Left colon (tissue), 2 donors: ENCODE measurements at regions not wholly inside any gene's neighbourhood (a gene's known extent, or its start where the extent isn't known, plus 50 kb on each side); places are given as distances from the start of the nearest gene placed in this dataset.
"Not testable (repeated sequence)": the region's sequence is repeated elsewhere in the genome, so short reads cannot be mapped to it uniquely, and the experiment has no call there.

Source experiments
- ATAC-seq: fragments of 200-7000 bp; cut with Tn5 transposase; one replicate; pipeline ENCODE4 v1.9.1; 2020; ENCODE audit warnings: mild to moderate bottlenecking, moderate library complexity
- DNase-seq, 2 donors: peaks; one replicate each; pipeline ENCODE4 v3.0.0-alpha.2; 2020
- intact Hi-C, 2 donors: fragments of 100-400 bp; cut with DNase I in 1 of 2; cut with micrococcal nuclease in 1 of 2; formaldehyde crosslinking; loops; one replicate each; pipeline versions ENCODE4 v1.11.2 to v1.14.0; 2022; cut with DNase I, micrococcal nuclease
- donor health status: DM: no; HTN: no; CAD: no.
- donor health status: DM: yes; HTN: yes; CAD: no.

DNA sequence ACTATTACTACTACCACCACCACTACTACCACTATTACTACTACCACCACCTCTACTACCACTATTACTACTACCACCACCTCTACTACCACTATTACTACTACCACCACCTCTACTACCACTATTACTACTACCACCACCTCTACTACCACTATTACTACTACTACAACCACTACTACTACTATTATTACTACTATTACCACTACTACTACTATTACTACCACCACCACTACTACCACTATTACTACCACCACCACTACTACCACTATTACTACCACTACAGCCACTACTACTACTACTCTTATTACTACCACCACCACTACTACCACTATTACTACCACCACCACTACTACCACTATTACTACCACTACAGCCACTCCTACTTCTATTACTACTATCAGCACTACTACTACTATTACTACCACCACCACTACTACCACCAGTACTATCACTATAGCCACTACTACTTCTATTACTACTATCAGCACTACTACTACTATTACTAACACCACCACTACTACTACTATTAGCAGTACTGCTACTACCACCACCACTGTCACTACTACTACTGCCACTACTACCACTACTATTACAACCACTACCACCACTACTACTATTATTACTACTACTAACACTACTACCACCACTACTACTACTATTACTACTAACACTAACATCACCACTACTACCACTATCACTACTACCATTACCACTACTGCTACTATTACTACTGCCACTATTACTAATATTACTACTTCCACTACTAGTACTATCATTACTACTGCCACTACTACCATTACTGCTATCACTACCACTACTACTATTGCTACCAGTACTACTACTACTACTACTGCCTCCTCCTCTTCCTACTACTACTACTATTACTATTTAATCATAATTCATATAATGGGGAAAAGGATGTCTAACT lies 669.2 kb upstream of the SOX11 start:
- DNase-seq, ATAC-seq, intact Hi-C loops: not testable (repeated sequence)

DNA sequence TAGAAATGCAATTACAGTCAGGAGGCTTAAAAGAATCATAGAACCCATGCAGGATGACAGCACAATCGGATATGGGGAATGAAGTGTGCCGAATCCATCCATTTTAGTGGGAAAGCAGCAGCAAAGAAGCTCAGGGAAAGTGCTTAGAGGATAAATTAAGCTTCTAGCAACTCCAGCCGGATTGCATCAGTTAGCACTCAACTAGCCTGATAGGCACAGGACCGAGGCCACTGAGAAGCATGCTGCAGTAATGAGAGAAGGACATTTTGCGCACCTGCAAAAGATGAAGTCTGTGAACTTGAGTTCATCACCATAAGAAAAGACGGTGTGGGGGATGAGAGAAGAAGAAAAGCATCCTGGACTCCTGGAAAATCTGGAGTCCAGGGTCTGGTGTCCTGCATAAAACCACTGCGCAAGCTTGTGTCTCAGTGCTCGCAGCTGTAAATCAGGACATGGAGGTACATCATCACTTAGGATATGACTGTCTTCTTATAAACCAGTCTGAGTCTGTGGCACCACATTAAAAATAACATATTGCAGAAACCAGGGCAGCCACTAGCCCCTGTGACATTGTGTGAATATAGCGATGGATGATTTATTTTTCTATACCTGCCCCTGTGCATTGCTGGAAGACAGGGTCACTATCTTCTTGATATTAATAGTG lies 665.5 kb upstream of the SOX11 start:
- intact Hi-C loops, result no loop called here
- no peak for DNase-seq
- ATAC-seq, result no peak

DNA sequence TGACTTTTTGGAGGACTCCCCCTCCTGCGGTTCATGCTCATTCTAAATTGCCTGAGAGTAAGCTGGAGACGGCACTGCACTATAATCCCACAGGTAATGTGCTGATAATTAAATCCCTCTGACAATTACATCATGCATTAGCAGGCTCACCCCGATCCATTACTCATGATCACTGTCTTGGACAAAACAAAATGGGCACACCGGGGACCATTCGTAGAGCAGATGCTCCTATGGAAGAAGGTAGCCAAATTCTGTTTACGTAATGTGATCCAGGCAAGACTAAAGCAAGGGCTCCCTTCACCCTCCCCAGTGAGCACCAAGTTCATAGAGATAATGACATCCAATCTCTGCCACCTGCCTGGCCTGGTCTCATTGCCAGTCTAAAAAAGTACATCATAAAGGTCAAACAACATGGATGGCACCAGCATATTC lies 657.1 kb upstream of the SOX11 start:
- ATAC-seq, result no peak
- no peak for DNase-seq
- intact Hi-C loops, result no loop called here

DNA sequence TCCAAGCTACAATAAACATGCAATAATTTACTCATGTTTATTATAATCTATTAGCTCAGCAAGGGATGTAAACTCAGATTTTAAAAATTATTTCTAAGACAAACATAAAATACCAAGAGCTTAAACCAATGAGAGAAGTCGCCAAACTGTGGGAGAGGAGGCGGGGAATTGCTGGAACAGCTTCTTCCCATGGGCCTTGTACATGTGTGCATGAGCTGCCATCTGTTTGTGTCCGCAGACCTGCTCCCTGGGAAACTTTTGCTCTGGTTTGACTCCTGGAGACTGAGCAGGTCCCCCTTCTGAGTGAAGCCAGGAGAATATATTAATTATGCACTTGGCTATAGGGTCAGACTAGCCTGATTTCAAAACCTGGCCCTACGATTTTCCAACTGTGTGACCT lies 655.9 kb upstream of the SOX11 start:
- DNase-seq (no peak), ATAC-seq (no peak)
- intact Hi-C loops, result no loop called here

DNA sequence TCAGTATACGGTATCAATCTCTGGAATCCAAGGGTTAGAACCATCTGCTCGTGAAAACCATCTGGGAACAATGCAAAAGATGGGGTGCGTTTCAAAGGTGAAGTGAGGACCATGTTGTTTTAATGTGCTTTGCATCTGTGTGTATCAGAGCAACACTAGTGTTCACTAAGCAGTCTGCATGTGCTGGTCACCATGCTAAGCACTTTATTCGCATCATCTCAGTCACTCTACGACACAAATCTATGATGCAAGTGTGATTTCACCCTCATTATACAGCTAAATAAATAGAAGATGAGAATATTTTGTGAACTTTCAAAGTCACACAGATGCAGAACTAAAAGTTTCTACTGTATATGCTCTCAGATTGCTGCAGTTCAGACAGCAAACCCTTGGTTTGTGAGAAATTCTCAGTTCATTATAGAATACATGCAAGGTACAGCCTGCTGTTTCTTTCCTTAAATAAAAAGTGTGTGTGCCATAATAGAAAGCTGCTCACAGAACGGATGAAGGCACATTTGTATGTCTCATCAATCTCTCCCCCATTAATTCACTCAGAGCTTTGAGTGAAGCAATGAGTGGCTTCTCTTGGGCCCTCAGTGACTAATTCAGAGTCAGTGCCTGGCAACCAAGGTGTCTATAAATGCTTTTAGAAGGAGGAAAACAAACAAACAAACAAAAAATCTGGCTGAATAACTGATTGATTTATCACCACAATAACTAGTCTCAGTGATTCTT lies 652.8 kb upstream of the SOX11 start:
- intact Hi-C loops, result no loop called here
- DNase-seq (no peak), ATAC-seq (no peak)

DNA sequence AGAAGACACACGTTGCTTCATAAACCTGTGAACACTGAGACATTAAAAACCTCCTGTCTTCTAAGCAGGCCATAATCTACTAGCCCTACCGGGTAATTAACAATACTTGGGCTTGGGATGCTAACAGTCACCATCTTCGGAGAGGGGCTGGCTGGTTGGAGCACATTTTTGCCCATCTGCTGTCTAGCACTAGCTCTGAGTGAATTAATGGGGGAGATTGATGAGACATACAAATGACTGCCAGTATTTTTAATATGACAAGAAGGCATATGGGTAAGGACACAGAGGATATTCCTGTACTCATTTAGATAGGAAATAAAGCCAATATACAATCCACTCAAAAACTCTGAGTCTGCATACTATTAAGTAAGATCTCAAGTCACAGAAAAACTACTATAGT lies 651.6 kb upstream of the SOX11 start:
- DNase-seq (no peak), ATAC-seq (no peak)
- intact Hi-C loops, result no loop called here

DNA sequence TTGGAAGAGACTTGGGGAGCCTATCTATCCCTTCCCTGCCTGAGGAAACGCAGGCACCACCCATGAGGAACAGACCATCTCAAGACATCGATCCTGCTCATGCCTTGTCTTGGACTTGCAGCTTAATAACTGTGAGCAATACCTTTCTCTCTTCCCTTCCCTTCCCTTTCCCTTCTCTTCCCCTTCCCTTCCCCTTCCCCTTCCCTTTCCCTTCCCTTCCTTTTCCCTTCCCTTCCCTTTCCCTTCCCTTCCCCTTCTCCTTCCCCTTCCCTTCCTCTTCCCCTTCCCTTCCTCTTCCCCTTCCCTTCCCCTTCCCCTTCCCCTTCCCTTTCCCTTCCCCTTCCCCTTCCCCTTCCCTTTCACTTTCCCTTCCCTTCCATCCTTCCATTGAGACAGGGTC lies 650.7 kb upstream of the SOX11 start:
- ATAC-seq (no peak), DNase-seq (no peak)
- intact Hi-C loops, result no loop called here

DNA sequence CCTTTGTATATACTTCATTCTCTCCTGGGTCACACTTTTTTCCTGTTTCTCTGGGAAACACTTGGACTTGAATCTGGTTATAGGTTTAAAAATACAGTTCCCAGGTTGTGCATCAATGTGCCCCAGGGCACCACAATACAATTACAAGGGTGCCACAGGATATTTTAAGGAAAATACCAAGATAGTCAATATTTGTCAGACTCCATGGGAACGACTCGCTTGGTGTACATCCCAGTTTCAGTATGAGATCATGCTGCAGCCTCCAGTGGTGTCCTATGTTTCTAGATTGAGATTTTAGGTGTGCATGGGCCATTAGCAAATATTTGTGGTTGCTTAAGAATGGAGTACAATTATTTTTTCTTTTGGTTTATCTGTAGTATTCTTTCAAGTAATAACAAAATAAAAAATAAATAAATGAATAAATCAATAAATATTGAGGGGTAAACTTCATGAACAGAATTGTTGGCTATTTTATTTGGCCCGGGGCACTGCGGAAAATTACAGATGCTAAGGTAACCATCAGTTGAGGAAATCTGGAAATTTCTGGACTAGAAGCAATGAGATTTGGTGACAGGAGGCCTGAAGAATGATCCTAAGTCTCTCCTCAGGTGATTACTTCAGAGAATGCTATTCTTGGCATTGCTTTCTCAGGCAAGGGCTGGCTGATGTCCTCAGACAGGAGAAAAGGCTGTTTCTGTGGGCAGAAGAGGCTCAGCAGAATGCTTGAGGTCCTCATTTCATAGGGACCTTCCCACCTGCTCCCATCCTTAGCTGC lies 649.3 kb upstream of the SOX11 start:
- ATAC-seq (no peak), DNase-seq (no peak)

DNA sequence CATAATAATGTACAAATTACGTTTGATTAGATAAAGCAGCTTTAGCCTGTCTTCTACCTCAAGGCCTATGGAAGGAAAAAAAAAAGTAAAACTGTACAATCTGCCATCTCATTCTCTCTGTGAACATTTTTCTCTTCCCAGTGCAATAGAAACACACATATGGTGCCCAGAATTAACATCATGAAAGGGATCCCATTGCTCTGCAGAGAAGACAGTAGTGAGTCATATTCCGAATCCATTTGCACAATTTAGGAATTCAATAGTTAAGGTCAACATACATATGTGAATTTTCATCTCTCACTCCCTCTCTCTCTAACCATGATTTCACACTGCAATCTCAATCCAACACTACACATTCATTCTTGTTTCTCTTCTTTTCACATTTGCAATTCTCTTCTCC lies 640.9 kb upstream of the SOX11 start:
- DNase-seq, result no peak
- intact Hi-C loops, result no loop called here
- no peak for ATAC-seq

More for the DNA sequence above, 649.3 kb upstream of the SOX11 start:
- intact Hi-C loops, result no loop called here

DNA sequence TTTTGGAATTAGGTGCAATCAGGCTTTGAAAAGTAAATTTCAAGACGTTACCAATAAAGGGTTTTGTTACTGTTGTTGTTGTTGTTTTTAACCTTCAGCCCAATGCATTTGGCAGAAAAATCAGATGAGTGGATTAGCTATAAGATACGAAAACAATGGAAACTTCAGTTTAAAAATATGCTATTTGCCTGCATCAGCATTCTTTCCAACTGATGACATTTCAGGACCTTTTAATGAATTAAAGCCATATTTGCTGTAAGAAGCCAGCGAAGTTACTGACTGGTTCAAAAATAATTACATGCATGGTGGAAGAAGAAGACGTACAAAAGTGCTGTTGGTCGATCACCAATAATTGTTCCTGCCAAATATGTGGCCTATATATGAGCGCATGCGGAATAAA lies 639.3 kb upstream of the SOX11 start:
- ATAC-seq, result no peak
- intact Hi-C loops, result no loop called here

DNA sequence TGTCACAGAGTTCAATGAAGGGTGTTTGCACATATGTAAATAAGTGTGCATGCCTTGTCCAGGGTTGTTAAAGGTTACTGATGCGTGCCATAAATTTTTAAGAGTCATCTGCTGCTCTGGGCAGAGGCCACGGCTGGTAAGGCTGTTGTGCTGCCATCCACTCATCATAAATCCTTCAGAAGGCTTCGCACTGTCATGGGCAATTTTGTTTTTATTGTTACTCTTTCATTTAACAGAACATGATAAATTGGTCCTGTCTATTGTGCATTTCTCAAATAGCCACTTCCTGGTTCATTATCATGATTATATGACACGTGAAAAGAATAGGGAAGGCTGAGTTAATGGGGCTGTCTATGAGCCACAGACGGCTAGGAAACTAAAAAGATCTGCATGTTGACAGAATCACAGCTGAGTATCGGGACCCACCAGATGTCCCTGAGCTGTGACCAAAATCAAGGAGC lies 634.3 kb upstream of the SOX11 start:
- intact Hi-C loops, result no loop called here
- ATAC-seq, result no peak
- no peak for DNase-seq

More for the DNA sequence above, 639.3 kb upstream of the SOX11 start:
- no peak for DNase-seq

DNA sequence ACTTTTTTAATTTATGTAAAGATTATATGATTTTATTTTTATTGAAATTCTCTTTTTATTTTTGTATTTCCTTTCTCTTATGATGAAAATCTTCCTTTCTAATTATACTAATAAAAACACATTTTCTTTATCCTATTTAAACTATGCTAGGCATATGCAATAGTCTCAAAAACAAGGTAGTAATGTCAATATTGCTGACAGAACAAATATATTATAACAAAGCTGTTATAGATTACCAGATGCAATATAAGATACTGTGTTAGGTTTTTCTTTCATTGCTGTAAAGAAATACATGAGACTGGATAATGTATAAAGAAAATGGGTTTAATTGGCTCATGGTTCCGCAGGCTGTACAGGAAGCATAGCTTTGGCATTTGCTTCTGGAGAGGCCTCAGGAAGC lies 631.2 kb upstream of the SOX11 start:
- ATAC-seq, result no peak
- intact Hi-C loops, result no loop called here
- DNase-seq, result no peak

DNA sequence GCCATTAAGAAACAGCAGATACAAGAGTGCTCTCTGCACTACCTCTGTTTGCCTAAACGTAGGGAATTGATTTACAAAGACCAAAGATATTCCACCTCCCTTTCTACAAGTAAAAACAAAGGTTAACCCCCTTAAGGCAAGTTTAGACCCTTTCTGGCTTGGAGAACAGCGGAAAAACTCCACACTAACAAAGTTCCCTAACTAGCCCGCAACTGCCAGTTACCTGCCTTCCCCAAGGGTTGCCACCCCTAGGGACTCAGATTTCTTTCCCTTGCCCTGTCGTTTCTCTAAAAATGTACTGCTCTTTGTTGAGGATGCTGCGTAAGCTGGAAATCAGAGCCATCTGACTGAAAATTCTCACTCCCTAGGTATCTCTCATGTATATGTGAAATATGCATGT lies 627.5 kb upstream of the SOX11 start:
- ATAC-seq (no peak), DNase-seq (no peak)
- intact Hi-C loops, result no loop called here

DNA sequence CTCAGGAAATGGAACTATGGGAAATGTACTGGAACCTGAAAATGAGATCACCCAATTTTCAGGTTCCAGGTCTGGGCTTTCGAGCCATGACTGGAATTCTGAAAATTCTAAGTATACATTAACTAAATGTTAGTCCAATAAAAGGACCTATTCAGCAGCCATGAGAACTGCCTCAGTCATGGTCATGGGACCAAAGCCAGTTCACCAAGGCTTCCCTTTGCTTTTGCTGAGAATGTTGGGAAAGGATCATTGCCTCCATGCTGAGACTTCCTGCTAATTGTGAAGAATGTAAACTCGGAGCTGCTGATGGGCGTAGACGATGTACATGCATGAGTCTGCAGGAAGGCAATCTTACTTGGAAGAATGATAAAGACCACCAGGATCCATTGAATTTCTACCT lies 624.4 kb upstream of the SOX11 start:
- intact Hi-C loops, result no loop called here
- DNase-seq (no peak), ATAC-seq (no peak)

DNA sequence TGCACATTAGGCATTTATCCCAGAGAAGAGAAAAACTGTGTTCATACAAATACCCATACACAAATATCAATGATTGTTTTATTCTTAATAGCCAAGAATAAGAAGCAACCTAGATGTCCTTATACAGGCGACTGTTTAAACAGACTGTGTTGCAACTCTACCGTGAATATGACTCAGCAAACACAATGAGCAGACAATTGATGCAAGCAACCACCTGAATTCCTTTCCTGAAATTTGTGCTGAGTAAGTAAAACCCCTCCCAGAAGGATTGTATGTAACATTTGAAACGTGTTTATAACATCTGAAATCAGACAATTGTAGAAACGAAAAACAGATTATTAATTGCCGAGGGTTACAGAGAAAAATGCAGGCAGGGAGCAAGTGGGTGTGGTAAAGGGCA lies 621.9 kb upstream of the SOX11 start:
- ATAC-seq (no peak), DNase-seq (no peak)
- intact Hi-C loops, result no loop called here

DNA sequence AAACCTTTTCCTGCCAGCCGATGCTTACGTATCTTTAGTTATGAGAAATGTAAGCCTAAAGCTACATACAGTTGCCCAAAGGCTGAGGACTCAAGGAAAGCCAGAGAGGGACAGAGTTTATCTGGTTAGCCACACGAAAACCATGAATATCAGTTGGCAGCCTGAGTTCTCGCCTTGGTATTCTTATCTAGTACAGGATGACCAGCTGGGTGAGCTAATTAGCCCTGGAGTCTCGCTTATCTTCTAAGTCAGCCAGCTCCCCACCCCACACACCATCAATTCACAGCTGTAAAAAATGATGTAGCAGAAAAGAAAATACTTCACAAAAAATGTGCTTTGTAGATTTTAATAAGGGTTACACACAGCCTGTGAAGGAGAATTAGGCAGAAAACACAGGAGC lies 617.5 kb upstream of the SOX11 start:
- no peak for DNase-seq
- intact Hi-C loops, result no loop called here
- ATAC-seq, result no peak

DNA sequence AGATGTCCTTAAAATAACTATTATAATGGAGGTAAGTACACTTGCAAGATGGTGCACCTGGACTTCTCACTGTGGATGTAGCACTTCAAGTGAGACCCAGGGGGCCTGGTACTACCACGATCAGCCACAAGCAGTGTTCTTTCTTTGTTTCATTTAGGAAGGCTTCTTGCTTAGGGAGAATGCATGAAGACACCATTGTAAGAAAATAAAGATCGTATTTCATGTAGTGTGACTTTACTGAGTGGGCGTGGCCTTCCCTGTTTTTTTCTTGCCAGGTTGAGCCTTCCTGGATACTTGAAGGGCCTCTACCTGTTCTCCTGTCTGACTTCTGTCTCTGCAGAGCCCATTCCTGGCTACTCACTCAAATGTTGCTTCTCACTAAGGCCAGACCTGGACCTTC lies 615.6 kb upstream of the SOX11 start:
- DNase-seq (no peak), ATAC-seq (no peak)
- intact Hi-C loops, result no loop called here

DNA sequence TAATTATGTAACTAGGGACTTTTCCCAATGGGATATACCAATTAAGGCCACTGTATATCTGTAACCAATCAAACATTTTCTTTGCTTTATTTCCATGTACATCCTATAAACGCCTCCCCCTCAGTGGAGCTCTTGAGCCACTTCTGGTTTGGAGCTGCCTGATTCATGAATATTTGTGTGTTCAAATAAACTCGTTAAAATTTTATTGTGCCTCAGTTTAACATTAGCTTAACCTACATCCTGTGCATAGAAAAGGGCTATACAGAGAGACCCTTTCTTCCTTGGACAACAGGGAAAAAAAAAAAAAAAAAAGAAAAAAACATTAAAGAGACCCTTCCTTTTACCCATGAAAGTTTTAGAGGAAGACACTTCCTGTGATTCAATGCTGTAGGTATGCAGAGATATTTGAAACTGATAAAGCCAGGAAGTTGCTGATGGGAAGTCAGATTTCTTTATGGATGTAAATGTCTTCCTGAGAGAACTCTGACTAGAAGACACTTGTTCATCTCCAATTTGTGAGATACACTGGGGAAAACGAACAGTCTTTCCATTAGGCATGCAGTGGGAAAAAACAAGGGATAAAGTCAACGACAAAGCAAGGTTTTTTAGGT lies 614.6 kb upstream of the SOX11 start:
- DNase-seq (no peak), ATAC-seq (no peak)
- intact Hi-C loops, result no loop called here

DNA sequence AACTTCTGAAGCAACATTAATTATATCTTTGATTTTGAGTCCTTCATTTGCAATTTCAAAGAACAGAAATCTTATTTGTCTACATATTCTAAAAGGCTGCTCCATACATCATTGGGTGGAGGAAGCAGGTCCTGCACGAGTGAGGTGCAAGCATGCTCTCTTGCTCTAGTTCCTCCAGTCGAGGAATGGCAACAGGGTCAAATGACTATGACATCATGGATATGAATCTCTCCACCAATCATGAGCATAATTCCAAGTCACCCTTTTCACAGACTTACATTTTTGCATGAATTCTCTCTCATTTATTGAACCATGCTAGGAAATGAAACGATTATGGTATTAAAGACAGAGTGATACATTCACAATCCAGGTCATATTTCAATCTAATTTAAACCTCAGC lies 608.8 kb upstream of the SOX11 start:
- DNase-seq (no peak), ATAC-seq (no peak)
- intact Hi-C loops, result no loop called here
